Neural progenitor cell (in vitro differentiated cells): ENCODE measurements at regions not wholly inside any gene's neighbourhood (a gene's known extent, or its start where the extent isn't known, plus 50 kb on each side); places are given as distances from the start of the nearest gene placed in this dataset.

Experiments
- CTCF ChIP-seq: fragments of 200-600 bp; sonication (generic); IDR thresholded peaks from 2 replicates; pipeline ENCODE4 v1.5.1; 2017; ENCODE audit warnings: antibody characterized with exemption, mild to moderate bottlenecking
- EZH2 ChIP-seq: fragments of 200-600 bp; sonication (generic); IDR thresholded peaks from 2 replicates; pipeline ENCODE4 v1.6.1; 2017; ENCODE audit warnings: antibody characterized with exemption, mild to moderate bottlenecking, moderate library complexity

- TF ChIP-seq CTCF (peak; percentile 19), EZH2 (no peak)
These were observed 403.8 kb downstream of the DAD1 start for GRCh38 chr14:22185191-22185590.
